ENCODE measurements at regions not wholly inside any gene's neighbourhood (a gene's known extent, or its start where the extent isn't known, plus 50 kb on each side); places are given as distances from the start of the nearest gene placed in this dataset.

GRCh38 chr15:95814908-95815307 is 515.6 kb upstream of the NR2F2 start:
- H3K9ac ChIP-seq (ENCODE audit: low read length) = no peak overlapping the region
- H3K9me2 ChIP-seq (replicated peaks; ENCODE audit: insufficient read depth, low read length) = no peaks in the 10 kb centered on the region
- H3K9me3 ChIP-seq (replicated peaks; ENCODE audit: insufficient read depth, low read length) = no peaks in the 10 kb centered on the region
- H2AFZ ChIP-seq (ENCODE audit: low read length) = no peak overlapping the region
- DNase-seq = no peak
- no peaks in the 10 kb centered on the region for H3K36me3 ChIP-seq (replicated peaks; ENCODE audit: insufficient read depth, low read length)
- H3K27me3 ChIP-seq (replicated peaks; ENCODE audit: insufficient read depth, low read length) = no peaks in the 10 kb centered on the region
- H4K20me1 ChIP-seq (ENCODE audit: insufficient read depth, low read length) = no peaks in the 10 kb centered on the region
- H3K4me1 ChIP-seq (ENCODE audit: low read length) = no peaks in the 10 kb centered on the region
- H3F3A ChIP-seq (ENCODE audit: insufficient read depth, low read length) = no peaks in the 10 kb centered on the region
- H3K4me2 ChIP-seq (ENCODE audit: low read depth, low read length) = no peak overlapping the region
- no peaks in the 10 kb centered on the region for H3K79me2 ChIP-seq (ENCODE audit: low read length)
- H3K27ac ChIP-seq (ENCODE audit: low read length) = no peak overlapping the region
- no peak overlapping the region for H3K4me3 ChIP-seq (ENCODE audit: low read length)
- TF ChIP-seq EZH2phosphoT487 (IDR thresholded peaks at IDR 0.05; ENCODE audit: low read length) = no peak
- no peak for TF ChIP-seq EZH2 (optimal IDR thresholded peaks at IDR 0.05; ENCODE audit: low read depth, low read length)
- TF ChIP-seq CTCF (IDR thresholded peaks at IDR 0.05; ENCODE audit: low read length) = no peak

GRCh38 chr15:95816591-95816990 is 513.9 kb upstream of the NR2F2 start:
- no peaks in the 10 kb centered on the region for H3K9me2 ChIP-seq (replicated peaks; ENCODE audit: insufficient read depth, low read length)
- H3K36me3 ChIP-seq (replicated peaks; ENCODE audit: insufficient read depth, low read length) = no peaks in the 10 kb centered on the region
- no peak overlapping the region for H3K4me2 ChIP-seq (ENCODE audit: low read depth, low read length)
- no peaks in the 10 kb centered on the region for H3F3A ChIP-seq (ENCODE audit: insufficient read depth, low read length)
- no peak overlapping the region for H3K27ac ChIP-seq (ENCODE audit: low read length)
- H2AFZ ChIP-seq (ENCODE audit: low read length) = no peak overlapping the region
- H4K20me1 ChIP-seq (ENCODE audit: insufficient read depth, low read length) = no peaks in the 10 kb centered on the region
- no peak overlapping the region for H3K9ac ChIP-seq (ENCODE audit: low read length)
- TF ChIP-seq EZH2phosphoT487 (IDR thresholded peaks at IDR 0.05; ENCODE audit: low read length) (no peak), EZH2 (optimal IDR thresholded peaks at IDR 0.05; ENCODE audit: low read depth, low read length) (no peak), CTCF (IDR thresholded peaks at IDR 0.05; ENCODE audit: low read length) (no peak)
- no peak for DNase-seq
- H3K4me3 ChIP-seq (ENCODE audit: low read length) = no peak overlapping the region
- H3K79me2 ChIP-seq (ENCODE audit: low read length) = no peaks in the 10 kb centered on the region
- H3K4me1 ChIP-seq (ENCODE audit: low read length) = no peaks in the 10 kb centered on the region
- H3K9me3 ChIP-seq (replicated peaks; ENCODE audit: insufficient read depth, low read length) = no peaks in the 10 kb centered on the region
- H3K27me3 ChIP-seq (replicated peaks; ENCODE audit: insufficient read depth, low read length) = no peaks in the 10 kb centered on the region

GRCh38 chr15:95822961-95823360 is 507.5 kb upstream of the NR2F2 start:
- Histone ChIP-seq H3K9ac (ENCODE audit: low read length) (no peak overlapping the region), H4K20me1 (ENCODE audit: insufficient read depth, low read length) (no peaks in the 10 kb centered on the region), H3K27ac (ENCODE audit: low read length) (no peak overlapping the region), H3K4me3 (ENCODE audit: low read length) (no peak overlapping the region), H3K9me2 (replicated peaks; ENCODE audit: insufficient read depth, low read length) (no peaks in the 10 kb centered on the region), H3F3A (ENCODE audit: insufficient read depth, low read length) (no peaks in the 10 kb centered on the region), H3K4me1 (ENCODE audit: low read length) (no peaks in the 10 kb centered on the region), H2AFZ (ENCODE audit: low read length) (no peak overlapping the region), H3K27me3 (replicated peaks; ENCODE audit: insufficient read depth, low read length) (no peaks in the 10 kb centered on the region), H3K79me2 (ENCODE audit: low read length) (no peaks in the 10 kb centered on the region), H3K9me3 (replicated peaks; ENCODE audit: insufficient read depth, low read length) (no peaks in the 10 kb centered on the region), H3K4me2 (ENCODE audit: low read depth, low read length) (no peak overlapping the region), H3K36me3 (replicated peaks; ENCODE audit: insufficient read depth, low read length) (no peaks in the 10 kb centered on the region)
- TF ChIP-seq EZH2phosphoT487 (IDR thresholded peaks at IDR 0.05; ENCODE audit: low read length) (no peak), EZH2 (optimal IDR thresholded peaks at IDR 0.05; ENCODE audit: low read depth, low read length) (no peak), CTCF (IDR thresholded peaks at IDR 0.05; ENCODE audit: low read length) (no peak)
- no peak for DNase-seq

Data from MM.1S (cell line).